Endodermal cell (in vitro differentiated cells): ENCODE measurements at regions not wholly inside any gene's neighbourhood (a gene's known extent, or its start where the extent isn't known, plus 50 kb on each side); places are given as distances from the start of the nearest gene placed in this dataset.
"Not testable (repeated sequence)": the region's sequence is repeated elsewhere in the genome, so short reads cannot be mapped to it uniquely, and the experiment has no call there.

ENCODE experiments used
- DNase-seq: peaks from one replicate; pipeline ENCODE4 v3.0.0-alpha.2; 2017
- H3K27ac ChIP-seq: 2 replicates; pipeline ENCODE4 v1.5.1; 2013; ENCODE audit warnings: mild to moderate bottlenecking, low read depth, low read length, moderate library complexity
- H3K27me3 ChIP-seq: 2 replicates; pipeline ENCODE4 v1.6.1; 2013; ENCODE audit warnings: mild to moderate bottlenecking, low read length, moderate library complexity; ENCODE audit not compliant: insufficient read depth, control insufficient read depth, poor library complexity, severe bottlenecking
- H3K36me3 ChIP-seq: 2 replicates; pipeline ENCODE4 v1.7.0; 2013; ENCODE audit warnings: mild to moderate bottlenecking, low read length, moderate library complexity; ENCODE audit not compliant: control insufficient read depth, insufficient read depth
- H3K4me1 ChIP-seq: one replicate; pipeline ENCODE4 v1.7.0; 2013; ENCODE audit warnings: low read length; ENCODE audit not compliant: control insufficient read depth, insufficient read depth
- H3K4me3 ChIP-seq: 2 replicates; pipeline ENCODE4 v1.5.1; 2013; ENCODE audit warnings: mild to moderate bottlenecking, low read length, moderate library complexity
- H3K9ac ChIP-seq: 2 replicates; pipeline ENCODE4 v1.6.1; 2013; ENCODE audit warnings: mild to moderate bottlenecking, low read length, moderate library complexity; ENCODE audit not compliant: poor library complexity, severe bottlenecking; ENCODE audit errors: extremely low read depth
- H3K9me3 ChIP-seq: 2 replicates; pipeline ENCODE4 v1.6.1; 2013; ENCODE audit warnings: mild to moderate bottlenecking, low read length, moderate library complexity; ENCODE audit not compliant: control insufficient read depth
- H3K27ac Mint-ChIP-seq: 2 replicates; pipeline ENCODE4 v1.8.0; 2020; ENCODE audit warnings: mixed read lengths
- H3K27me3 Mint-ChIP-seq: 2 replicates; pipeline ENCODE4 v1.8.0; 2021; ENCODE audit warnings: mild to moderate bottlenecking, mixed read lengths; ENCODE audit not compliant: insufficient read depth
- H3K36me3 Mint-ChIP-seq: 2 replicates; pipeline ENCODE4 v1.8.0; 2020; ENCODE audit warnings: low read depth, mixed read lengths
- H3K4me1 Mint-ChIP-seq: 2 replicates; pipeline ENCODE4 v1.8.0; 2020; ENCODE audit warnings: mixed read lengths
- H3K4me3 Mint-ChIP-seq: 2 replicates; pipeline ENCODE4 v1.8.0; 2020; ENCODE audit warnings: mild to moderate bottlenecking, moderate library complexity, mixed read lengths
- H3K9me3 Mint-ChIP-seq: 2 replicates; pipeline ENCODE4 v1.8.0; 2020; ENCODE audit warnings: mild to moderate bottlenecking, mixed read lengths
- CTCF ChIP-seq: fragments of 200-600 bp; sonication (generic); conservative IDR thresholded peaks from 2 replicates; pipeline ENCODE4 v1.5.0; 2021; ENCODE audit warnings: antibody characterized with exemption, mild to moderate bottlenecking
- WGBS, 2 experiments: methylation state at CpG; one replicate each; pipeline versions ENCODE4 v1.1.5 to v1.1.7; 2013; ENCODE audit warnings: missing lambda C conversion rate in 2 of 2, mixed read lengths in 1 of 2; ENCODE audit not compliant: insufficient coverage in 1 of 2, insufficient read length in 1 of 2; 5-methylcytosine and 5-hydroxymethylcytosine counted together

GRCh38 chr7:66452165-66452564 lies 176.5 kb upstream of the KCTD7 start:
- no peaks in the 10 kb centered on the region for H3K9me3 ChIP-seq
- no peak for TF ChIP-seq CTCF
- peaks cover 3% of the 10 kb centered on the region for H3K36me3 ChIP-seq
- Mint-ChIP-seq H3K9me3 (no peaks in the 10 kb centered on the region), H3K4me3 (no peak overlapping the region), H3K4me1 (no peaks in the 10 kb centered on the region), H3K36me3 (peaks cover 13% of the 10 kb centered on the region), H3K27ac (no peak overlapping the region), H3K27me3 (no peaks in the 10 kb centered on the region)
- no peak overlapping the region for H3K4me3 ChIP-seq
- no peaks in the 10 kb centered on the region for H3K4me1 ChIP-seq
- no peak overlapping the region for H3K9ac ChIP-seq
- no peak for DNase-seq
- no peaks in the 10 kb centered on the region for H3K27me3 ChIP-seq
- 87 to 93% methylated on average over 2 of the region's 2 CpGs for whole genome bisulfite sequencing, 2 experiments
- H3K27ac ChIP-seq, result no peak overlapping the region

DNA sequence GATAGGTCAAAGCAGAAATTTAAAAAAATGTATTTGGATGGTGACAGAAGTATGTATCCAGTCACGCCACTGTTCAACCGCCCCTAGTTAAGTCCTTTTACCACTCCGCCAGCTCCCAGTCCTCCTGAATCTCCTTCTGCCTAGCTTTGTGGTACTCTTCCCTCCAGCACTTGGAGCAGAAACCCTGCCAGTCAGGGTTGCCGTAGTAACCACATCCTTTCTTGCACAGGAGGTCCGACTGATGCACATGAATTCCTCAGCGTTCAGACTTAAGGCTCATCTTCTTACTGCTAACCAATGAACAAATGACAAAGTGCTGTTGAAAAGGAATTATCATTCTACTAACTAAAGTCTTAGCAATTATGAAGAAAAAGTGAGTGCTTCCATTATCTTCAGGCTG lies 175.3 kb upstream of the KCTD7 start:
- Mint-ChIP-seq H3K36me3 (peaks cover 13% of the 10 kb centered on the region), H3K27ac (no peak overlapping the region), H3K9me3 (no peaks in the 10 kb centered on the region), H3K27me3 (no peaks in the 10 kb centered on the region), H3K4me3 (no peak overlapping the region), H3K4me1 (peaks cover 2% of the 10 kb centered on the region)
- 97 to 98% methylated on average over 5 to 6 of the region's 6 CpGs for WGBS, 2 experiments
- no peaks in the 10 kb centered on the region for H3K27me3 ChIP-seq
- no peak overlapping the region for H3K9ac ChIP-seq
- no peak overlapping the region for H3K4me3 ChIP-seq
- TF ChIP-seq CTCF, result no peak
- H3K27ac ChIP-seq, result no peak overlapping the region
- no peak for DNase-seq
- no peaks in the 10 kb centered on the region for H3K4me1 ChIP-seq
- H3K36me3 ChIP-seq, result peaks cover 3% of the 10 kb centered on the region
- H3K9me3 ChIP-seq, result no peaks in the 10 kb centered on the region

- no peak overlapping the region for H3K4me3 ChIP-seq
- no peak overlapping the region for H3K27ac ChIP-seq
- peaks cover 8% of the 10 kb centered on the region for H3K36me3 Mint-ChIP-seq
- H3K9ac ChIP-seq, result no peak overlapping the region
- WGBS, 2 experiments, result 93 to 96% methylated on average over 3 to 5 of the region's 5 CpGs
- peaks cover 2% of the 10 kb centered on the region for H3K4me1 ChIP-seq
- H3K27me3 Mint-ChIP-seq, result no peaks in the 10 kb centered on the region
- H3K27me3 ChIP-seq, result no peaks in the 10 kb centered on the region
- no peak for DNase-seq
- H3K4me1 Mint-ChIP-seq, result peaks cover 16% of the 10 kb centered on the region
- no peak for TF ChIP-seq CTCF
- H3K9me3 Mint-ChIP-seq, result no peaks in the 10 kb centered on the region
- no peak overlapping the region for H3K27ac Mint-ChIP-seq
- no peaks in the 10 kb centered on the region for H3K36me3 ChIP-seq
- no peak overlapping the region for H3K4me3 Mint-ChIP-seq
- no peaks in the 10 kb centered on the region for H3K9me3 ChIP-seq
Observed at GRCh38 chr7:66454600-66455225, 174.0 kb upstream of the KCTD7 start.

DNA sequence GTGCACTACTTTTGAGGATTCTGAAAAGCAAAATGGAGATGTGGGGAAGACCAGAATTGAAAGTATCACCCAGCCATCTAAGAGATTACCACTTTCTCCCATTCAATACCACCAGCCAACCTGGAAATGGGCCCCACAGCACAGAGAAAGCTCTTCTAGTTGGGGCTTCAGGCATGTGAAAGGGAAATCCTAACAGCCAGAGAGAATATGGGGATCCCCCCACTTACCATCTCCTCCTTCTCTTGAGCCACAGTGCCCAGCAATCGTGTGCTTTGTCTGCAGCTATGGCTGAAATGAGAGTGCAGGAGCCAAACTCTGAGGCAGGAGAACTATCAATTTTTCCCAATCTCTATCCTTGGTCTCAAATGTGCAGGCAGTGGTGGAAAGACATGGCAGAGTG lies 173.2 kb upstream of the KCTD7 start:
- H3K4me1 Mint-ChIP-seq, result peaks cover 21% of the 10 kb centered on the region
- not testable (repeated sequence) for H3K27me3 ChIP-seq, H3K27me3 Mint-ChIP-seq, H3K36me3 Mint-ChIP-seq, H3K36me3 ChIP-seq, H3K9me3 Mint-ChIP-seq, H3K4me1 ChIP-seq, DNase-seq, H3K4me3 ChIP-seq, H3K9ac ChIP-seq, H3K27ac Mint-ChIP-seq, H3K9me3 ChIP-seq, H3K4me3 Mint-ChIP-seq, H3K27ac ChIP-seq
- no CpG with 5 or more reads among the region's 1 CpG for WGBS, 2 experiments

DNA sequence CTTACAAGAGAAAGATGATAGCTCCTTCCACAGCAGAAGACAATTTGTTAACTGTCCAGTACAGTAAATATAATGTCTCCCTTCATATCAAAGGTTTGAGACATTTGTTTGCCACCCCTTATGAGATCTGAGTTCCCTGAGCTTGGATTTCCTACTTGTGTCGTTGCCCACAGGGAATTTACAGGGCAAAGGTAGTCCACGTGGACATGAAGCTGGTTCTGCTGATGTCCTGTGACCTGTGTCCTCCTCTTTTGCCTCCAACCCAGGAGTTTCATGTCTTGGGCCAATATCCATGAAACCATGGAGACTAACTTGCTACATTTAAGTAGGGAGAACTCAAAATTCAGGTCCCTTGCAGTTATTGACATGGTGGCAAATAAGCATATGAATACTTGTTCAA lies 172.2 kb upstream of the KCTD7 start:
- WGBS, 2 experiments, result 84 to 94% methylated on average over 2 of the region's 2 CpGs
- not testable (repeated sequence) for H3K27me3 Mint-ChIP-seq
- H3K36me3 Mint-ChIP-seq, result peaks cover 12% of the 10 kb centered on the region

More for the DNA sequence above, 172.2 kb upstream of the KCTD7 start:
- H3K27ac ChIP-seq, H3K4me3 Mint-ChIP-seq, H3K36me3 ChIP-seq, H3K27ac Mint-ChIP-seq, H3K27me3 ChIP-seq, H3K4me3 ChIP-seq, DNase-seq, H3K9ac ChIP-seq, H3K9me3 Mint-ChIP-seq, H3K9me3 ChIP-seq, H3K4me1 ChIP-seq: not testable (repeated sequence)
- H3K4me1 Mint-ChIP-seq, result peaks cover 21% of the 10 kb centered on the region
